NK-92 treated with Interleukin-12 subunit alpha and Interleukin-12 subunit beta, amount 100 ng/mL, for 24 hours (cell line): ENCODE measurements at regions not wholly inside any gene's neighbourhood (a gene's known extent, or its start where the extent isn't known, plus 50 kb on each side); places are given as distances from the start of the nearest gene placed in this dataset.
"Not testable (repeated sequence)": the region's sequence is repeated elsewhere in the genome, so short reads cannot be mapped to it uniquely, and the experiment has no call there.

ENCODE experiments used
- DNase-seq: peaks from one replicate; lab custom pipeline; 2025; lab: John Stamatoyannopoulos, UW

- DNase-seq: no peak
Observed at GRCh38 chr1:215402147-215402546, 165.0 kb upstream of the KCTD3 start.

DNA sequence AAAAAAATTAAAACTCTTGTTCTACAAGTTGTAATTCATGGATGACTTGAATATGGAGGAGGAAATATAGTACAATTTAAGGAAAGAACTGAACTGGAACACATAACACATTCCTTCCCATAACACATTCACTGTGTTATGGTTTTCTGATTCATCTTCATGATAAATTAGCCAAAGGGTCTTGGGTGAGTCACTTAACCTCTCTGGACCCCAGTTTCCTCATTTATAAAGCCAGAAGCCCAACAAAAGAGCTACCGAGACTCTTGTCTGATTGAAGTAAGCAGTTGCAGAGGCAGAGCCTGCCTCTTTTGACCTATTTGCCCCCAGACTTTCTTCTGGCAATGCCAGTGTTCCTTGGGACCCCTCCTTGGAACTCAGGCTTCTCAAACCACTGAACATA lies 161.9 kb upstream of the KCTD3 start:
- DNase-seq: no peak

GRCh38 chr1:215406927-215407326 lies 160.2 kb upstream of the KCTD3 start:
- DNase-seq: no peak

DNA sequence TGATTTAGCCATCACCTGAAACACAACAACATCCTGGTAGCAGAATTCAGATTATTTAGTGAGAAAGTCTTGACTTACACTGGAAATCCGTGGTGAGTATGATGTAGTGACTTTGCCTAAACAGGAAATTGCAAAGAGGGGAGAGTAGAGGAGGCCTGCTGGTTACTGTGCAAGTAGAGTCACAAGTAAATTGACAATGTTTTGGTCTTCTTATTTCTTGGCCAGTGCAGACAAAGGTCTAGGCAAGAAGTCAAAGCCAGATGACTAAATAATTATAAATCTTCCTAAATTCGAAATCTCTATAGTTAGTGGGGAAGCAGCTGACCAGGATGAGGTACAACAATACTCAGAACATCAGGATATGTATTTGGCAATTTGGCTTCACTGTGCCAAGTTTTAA lies 159.5 kb upstream of the KCTD3 start:
- no peak for DNase-seq

- not testable (repeated sequence) for DNase-seq
Observed at GRCh38 chr1:215409546-215409945, 157.6 kb upstream of the KCTD3 start.

DNA sequence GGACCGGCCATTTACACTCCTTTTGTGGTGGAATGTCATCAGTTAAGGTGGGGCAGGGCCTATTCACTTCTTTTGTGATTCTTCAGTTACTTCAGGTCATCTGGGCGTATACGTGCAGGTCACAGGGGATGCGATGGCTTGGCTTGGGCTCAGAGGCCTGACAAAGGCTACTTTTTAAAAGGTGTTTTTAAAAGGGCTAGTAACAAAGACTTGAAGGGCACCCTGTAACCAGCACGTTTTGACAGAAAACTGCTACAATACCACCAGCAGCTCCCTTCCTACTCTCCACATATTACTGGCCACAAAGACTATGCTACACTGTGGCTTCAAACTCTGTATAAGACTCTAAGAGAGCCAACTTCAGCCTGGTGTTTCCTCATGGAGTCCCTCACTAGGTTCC lies 151.6 kb upstream of the KCTD3 start:
- not testable (repeated sequence) for DNase-seq

DNA sequence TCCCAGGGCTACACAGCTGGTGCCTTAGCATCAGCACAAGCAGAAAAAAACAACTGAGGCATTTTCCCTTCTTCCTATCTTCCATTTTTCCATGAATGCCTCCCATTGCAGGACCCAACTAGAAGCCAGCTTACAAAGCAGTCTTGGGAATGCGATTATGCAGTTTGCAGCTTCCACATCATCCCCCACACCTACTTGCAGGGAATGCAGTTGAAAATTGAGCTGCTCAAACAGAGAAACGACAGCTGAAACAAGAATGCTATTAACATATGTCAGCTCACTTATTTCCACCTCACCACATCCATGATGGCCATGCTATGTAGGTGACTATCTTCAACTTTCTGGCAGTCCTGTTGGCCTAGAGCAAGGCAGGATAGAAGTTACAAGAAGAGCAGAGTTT lies 150.6 kb upstream of the KCTD3 start:
- no peak for DNase-seq

DNA sequence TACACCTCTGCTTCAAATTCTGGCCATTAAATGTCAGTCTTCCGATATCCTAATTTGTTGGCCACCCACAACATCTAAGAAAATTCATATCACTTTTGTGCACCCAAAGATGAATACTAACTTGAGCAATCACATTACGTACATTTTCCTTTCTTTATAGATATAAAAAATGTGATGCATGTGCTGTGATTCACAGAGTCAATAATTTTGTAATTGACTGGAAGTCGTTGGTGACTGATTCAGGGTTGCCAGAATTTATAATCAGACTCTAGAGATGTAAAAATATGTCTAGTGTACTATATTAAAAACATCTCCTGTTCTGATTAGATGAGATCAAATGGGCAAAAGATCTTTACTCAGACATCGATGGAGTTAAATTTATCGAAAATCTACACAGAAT lies 150.0 kb upstream of the KCTD3 start:
- no peak for DNase-seq

GRCh38 chr1:215418876-215419447 lies 148.1 kb upstream of the KCTD3 start:
- DNase-seq: no peak

- no peak for DNase-seq
Observed at GRCh38 chr1:215421744-215422143, 145.4 kb upstream of the KCTD3 start.

DNA sequence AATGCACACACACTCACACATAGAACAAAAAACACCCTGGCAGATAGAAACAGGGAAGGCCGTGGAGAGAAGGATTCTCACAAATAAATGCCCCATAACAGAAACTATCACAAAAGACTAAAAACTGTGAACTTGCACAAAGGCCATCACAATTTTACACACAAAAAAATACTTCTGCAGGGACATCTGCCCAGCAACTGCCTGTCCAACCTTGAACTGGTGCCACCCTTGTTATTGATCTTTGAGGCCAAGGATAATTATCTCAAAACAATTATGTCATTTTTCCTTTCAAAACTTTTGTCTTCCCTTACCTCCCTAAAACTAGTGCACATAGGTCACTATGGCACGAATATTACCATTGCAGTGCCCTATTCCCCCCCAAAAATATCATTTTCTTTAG lies 143.8 kb upstream of the KCTD3 start:
- no peak for DNase-seq

GRCh38 chr1:215425138-215425537 lies 142.0 kb upstream of the KCTD3 start:
- peak; percentile 1 for DNase-seq

DNA sequence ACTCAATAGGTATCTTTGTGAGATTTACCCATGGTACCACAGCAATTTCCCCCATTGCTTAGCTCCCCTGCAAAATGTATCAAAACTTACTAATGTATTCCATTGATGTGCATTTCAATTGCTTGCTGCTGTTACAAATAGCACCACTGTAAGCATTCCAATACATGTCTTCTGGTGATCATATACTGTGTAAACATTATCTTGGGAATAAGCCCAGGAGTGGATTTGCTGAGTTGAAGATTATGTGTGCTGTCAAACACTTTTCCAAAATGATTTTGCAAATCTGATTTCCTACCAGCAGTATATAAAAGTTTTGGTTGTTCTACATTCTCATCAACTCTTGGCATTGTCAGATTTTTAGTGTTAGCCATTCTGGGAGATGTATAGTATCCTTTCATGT lies 141.0 kb upstream of the KCTD3 start:
- DNase-seq: no peak

DNA sequence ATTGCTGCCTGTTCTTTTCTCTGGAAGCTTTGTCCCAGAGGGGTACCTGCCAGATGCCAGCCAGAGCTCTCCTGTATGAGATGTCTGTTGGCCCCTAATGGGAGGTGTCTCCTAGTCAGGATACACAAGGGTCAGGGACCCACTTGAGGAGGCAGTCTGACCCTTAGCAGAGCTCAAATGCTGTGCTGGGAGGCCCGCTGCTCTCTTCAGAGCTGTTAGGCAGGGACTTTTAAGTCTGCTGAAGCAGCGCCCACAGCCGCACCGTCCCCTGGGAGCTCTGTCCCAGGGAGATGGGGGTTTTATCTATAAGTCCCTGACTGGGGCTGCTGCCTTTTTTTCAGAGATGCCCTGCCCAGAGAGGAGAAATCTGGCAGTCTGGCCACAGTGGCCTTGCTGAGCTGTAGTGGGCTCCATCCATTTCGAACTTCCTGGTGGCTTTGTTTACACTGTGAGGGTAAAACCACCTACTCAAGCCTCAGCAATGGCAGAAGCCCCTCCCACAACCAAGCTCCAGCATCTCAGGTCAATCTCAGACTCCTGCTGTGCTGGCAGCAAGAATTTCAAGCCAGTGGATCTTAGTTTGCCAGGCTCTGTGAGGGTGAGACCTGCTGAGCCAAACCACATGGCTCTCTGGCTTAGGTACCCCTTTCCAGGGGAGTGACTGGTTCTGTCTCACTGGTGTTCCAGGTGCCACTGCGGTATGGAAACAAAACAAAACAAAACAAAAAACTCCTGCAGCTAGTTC lies 134.4 kb upstream of the KCTD3 start:
- not testable (repeated sequence) for DNase-seq

DNA sequence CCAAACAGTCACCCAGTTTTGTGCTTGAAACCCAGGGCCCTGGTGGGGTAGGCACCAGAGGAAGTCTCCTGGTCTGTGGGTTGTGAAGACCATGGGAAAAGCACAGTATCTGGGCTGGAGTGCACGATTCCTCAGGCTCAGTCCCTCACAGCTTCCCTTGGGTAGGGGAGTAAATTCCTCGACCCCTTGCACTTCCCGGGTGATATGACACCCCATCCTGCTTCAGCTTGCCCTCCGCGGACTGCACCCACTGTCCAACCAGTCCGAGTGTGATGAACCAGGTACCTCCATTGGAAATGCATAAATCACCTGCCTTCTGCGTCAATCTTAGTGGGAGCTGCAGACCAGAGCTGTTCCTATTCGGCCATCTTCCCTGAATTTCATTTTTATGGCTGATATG lies 133.9 kb upstream of the KCTD3 start:
- no peak for DNase-seq

DNA sequence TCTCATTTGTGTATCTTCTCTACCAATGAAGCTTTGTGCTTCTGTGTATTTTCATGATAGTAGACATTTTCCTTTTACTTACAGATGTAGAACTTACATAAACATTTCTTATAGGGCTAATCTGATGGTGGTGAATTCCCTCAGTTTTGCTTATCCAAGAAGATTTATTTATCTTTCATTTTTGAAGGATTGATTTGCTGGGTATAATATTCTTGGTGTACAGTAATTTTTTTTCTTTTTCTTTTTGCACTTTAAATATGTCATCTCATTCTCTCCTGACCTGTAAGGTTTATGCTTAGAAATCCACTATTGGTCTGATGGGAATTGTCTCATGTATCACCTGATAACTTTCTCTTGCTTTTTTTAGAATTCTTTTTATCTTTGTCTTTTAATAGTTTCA lies 127.6 kb upstream of the KCTD3 start:
- DNase-seq: no peak

DNA sequence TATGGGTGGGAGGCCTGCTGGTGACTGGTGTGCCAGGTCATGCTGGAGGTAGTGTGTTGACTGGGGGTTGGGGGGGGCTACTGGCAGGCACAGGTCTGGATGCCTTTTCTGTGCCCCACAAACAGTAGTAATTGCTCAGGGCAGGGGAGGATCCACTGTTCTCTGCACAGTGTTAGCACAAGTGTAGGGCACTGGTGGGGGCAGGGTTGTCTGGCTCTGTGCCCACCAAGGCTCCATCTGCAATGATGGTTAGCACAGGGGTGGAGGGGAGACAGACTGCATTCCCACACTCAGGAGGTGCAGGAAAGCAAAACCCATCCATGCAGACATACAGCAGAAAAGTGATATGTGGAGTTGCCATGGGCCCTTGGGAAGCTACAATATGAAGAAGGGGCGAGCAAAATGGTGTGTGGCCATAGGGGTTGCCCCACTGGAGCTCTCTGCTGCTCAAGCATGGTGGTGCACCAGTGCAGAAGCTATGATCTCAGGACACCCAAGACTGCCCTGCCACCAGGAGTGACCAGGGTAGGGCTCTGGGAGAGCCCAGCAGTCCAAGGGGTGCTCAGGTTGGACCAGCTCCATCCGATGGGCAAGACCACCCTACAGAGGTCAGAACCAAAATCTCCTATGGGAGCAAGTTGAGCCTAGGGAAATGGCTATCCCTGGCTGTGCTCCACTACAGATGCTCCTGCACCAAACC lies 122.2 kb upstream of the KCTD3 start:
- no peak for DNase-seq

DNA sequence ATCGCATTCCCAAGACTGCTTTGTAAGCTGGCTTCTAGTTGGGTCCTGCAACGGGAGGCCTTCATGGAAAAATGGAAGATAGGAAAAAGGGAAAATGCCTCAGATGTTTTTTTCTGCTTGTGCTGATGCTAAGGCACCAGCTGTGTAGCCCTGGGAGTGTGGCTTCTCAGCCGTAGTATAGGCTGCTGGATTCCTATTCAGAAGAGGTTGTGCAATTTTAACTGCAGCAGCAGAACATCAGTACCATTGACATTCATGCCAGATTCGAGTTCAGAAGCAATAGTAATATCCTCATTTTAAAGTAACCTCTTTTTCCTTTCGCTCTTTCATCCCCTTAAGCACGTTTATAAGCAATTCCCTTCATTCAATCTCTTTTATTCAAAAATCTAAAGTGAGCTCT lies 119.1 kb upstream of the KCTD3 start:
- not testable (repeated sequence) for DNase-seq

- DNase-seq: not testable (repeated sequence)
Observed at GRCh38 chr1:215449147-215449546, 118.0 kb upstream of the KCTD3 start.

DNA sequence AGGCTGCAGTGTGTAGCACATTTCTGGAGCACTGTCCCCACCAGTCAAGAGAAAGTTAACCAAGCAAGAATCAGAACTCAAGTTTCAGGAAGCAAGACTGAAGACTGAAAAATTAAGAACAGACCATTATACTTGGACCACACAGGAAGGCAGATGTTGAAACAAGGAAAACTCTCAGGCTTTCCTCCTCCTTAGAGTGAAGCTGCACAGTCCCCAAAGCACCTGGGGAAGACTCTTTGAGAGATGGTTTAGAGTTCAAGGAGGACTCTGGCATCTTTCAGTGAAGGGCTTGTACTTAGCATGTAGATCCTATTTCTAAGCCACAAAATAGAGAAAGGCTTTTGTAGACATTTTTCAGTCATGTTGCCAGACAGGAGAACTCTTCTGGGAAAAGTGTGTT lies 113.7 kb upstream of the KCTD3 start:
- no peak for DNase-seq

GRCh38 chr1:215457213-215457612 lies 109.9 kb upstream of the KCTD3 start:
- DNase-seq: no peak

GRCh38 chr1:215458104-215458503 lies 109.0 kb upstream of the KCTD3 start:
- no peak for DNase-seq

DNA sequence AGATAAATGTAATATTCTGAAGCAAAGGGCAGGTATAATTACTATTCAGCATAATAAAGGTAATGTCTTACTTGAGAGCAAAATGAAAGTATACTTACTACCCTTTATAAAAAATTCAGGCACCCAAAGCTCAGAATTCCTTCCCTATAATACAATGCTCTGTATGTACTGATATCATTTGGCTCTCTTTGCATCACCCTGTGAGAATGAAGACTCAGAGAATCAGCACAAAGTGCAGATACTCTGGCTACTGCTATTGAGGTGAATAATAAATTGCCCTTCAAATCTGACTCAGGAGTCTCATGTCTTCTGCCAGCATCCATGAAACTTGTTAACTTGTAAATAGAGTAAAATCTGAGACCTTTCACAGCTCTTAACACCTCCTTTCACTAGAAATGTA lies 108.5 kb upstream of the KCTD3 start:
- DNase-seq: no peak
